HCT116 (cell line): ENCODE measurements at regions not wholly inside any gene's neighbourhood (a gene's known extent, or its start where the extent isn't known, plus 50 kb on each side); places are given as distances from the start of the nearest gene placed in this dataset.

Source experiments
- ATAC-seq: fragments of 200-7000 bp; cut with Tn5 transposase; 2 replicates; pipeline ENCODE4 v1.9.1; 2020; ENCODE audit warnings: mild to moderate bottlenecking, moderate library complexity
- BruUV-seq: library from RNA; stranded (reverse); fragments of 400-500 nt; replicated peaks from 2 replicates; lab custom pipeline; 2021; lab: Mats Ljungman, UMichigan
- CTCF ChIA-PET: fragments of 300-600 bp; sonication (Branson Sonifier 250); formaldehyde crosslinking; loops from one replicate; lab custom pipeline; 2021; ENCODE audit warnings: antibody characterized with exemption; lab: Charles Lee
- POLR2A ChIA-PET: fragments of 300-600, 350-600 bp; sonication (Branson Sonifier 250); formaldehyde crosslinking; loops from one replicate; lab custom pipeline; 2021; ENCODE audit warnings: antibody characterized with exemption; lab: Charles Lee
- RAD21 ChIA-PET, 2 experiments: fragments of 300-600 bp; sonication (Branson Sonifier 250); formaldehyde crosslinking; loops; one replicate each; lab custom pipeline; 2023; ENCODE audit warnings: low total read pairs in 2 of 2; ENCODE audit not compliant: uncharacterized antibody in 2 of 2, unreplicated experiment in 2 of 2, low non-redundant PET in 1 of 2; lab: Charles Lee
- DNase-seq: peaks from one replicate; pipeline ENCODE4 v3.0.0-alpha.2; 2010; ENCODE audit warnings: low read depth, low spot score
- H2AFZ ChIP-seq: fragments of 200-600 bp; shearing (Covaris generic), sonication (generic); 2 replicates; pipeline ENCODE4 v1.6.1; 2017; ENCODE audit warnings: low read depth, mixed run types, mixed read lengths, antibody characterized with exemption, low read length; ENCODE audit not compliant: poor library complexity, severe bottlenecking
- H3K27ac ChIP-seq: 2 replicates; pipeline ENCODE4 v1.5.1; 2012; ENCODE audit warnings: low read depth, low read length
- H3K27me3 ChIP-seq: fragments of 200-600 bp; sonication (generic); 2 replicates; pipeline ENCODE4 v1.6.1; 2016; ENCODE audit warnings: mixed run types, low read length, mixed read lengths; ENCODE audit not compliant: insufficient read depth
- H3K36me3 ChIP-seq, 2 experiments: fragments of 200-500 bp in 1 of 2; fragments of 200-600 bp in 1 of 2; sonication (Bioruptor generic) in 1 of 2; sonication (generic) in 1 of 2; 2 replicates each; pipeline versions ENCODE4 v1.5.1 to v1.6.1; 2014 to 2016; ENCODE audit warnings: low read length in 2 of 2, inconsistent platforms in 1 of 2, mixed read lengths in 1 of 2, mixed run types in 1 of 2; ENCODE audit not compliant: insufficient read depth in 2 of 2, control insufficient read depth in 1 of 2
- H3K4me1 ChIP-seq, 2 experiments: fragments of 200-600 bp in 1 of 2; sonication (generic) in 1 of 2; 2 replicates each; pipeline versions ENCODE4 v1.5.1 to v1.6.1; 2012 to 2017; ENCODE audit warnings: low read length in 2 of 2, inconsistent platforms in 1 of 2, mild to moderate bottlenecking in 1 of 2, mixed read lengths in 1 of 2, mixed run types in 1 of 2, moderate library complexity in 1 of 2; ENCODE audit not compliant: insufficient read depth in 2 of 2, control insufficient read depth in 1 of 2
- H3K4me2 ChIP-seq: fragments of 200-600 bp; sonication (generic); 2 replicates; pipeline ENCODE4 v1.6.1; 2017; ENCODE audit warnings: mixed run types, low read length, mixed read lengths
- H3K4me3 ChIP-seq, 2 experiments: fragments of 200-600 bp in 1 of 2; sonication (generic) in 1 of 2; replicated peaks in 1 of 2; 2 replicates each; pipeline ENCODE4 v1.5.1; 2011 to 2016; ENCODE audit warnings: low read length in 2 of 2, control low read depth in 1 of 2, low read depth in 1 of 2, mild to moderate bottlenecking in 1 of 2, mixed read lengths in 1 of 2, mixed run types in 1 of 2
- H3K79me2 ChIP-seq: fragments of 200-600 bp; sonication (generic); 2 replicates; pipeline ENCODE4 v1.6.1; 2017; ENCODE audit warnings: mild to moderate bottlenecking, mixed run types, low read length, moderate library complexity, mixed read lengths; ENCODE audit not compliant: insufficient read depth
- H3K9ac ChIP-seq: fragments of 200-600 bp; sonication (generic); 2 replicates; pipeline ENCODE4 v1.6.1; 2016; ENCODE audit warnings: low read length, mixed read lengths
- H3K9me2 ChIP-seq: fragments of 200-600 bp; sonication (generic), shearing (Covaris generic); 2 replicates; pipeline ENCODE4 v1.6.1; 2017; ENCODE audit warnings: mixed run types, mild to moderate bottlenecking, moderate library complexity; ENCODE audit not compliant: insufficient read depth
- H3K9me3 ChIP-seq, 2 experiments: fragments of 200-500 bp in 1 of 2; fragments of 200-600 bp in 1 of 2; sonication (Bioruptor generic) in 1 of 2; sonication (generic) in 1 of 2; 2 replicates each; pipeline ENCODE4 v1.6.1; 2014 to 2017; ENCODE audit warnings: low read length in 2 of 2, mixed read lengths in 2 of 2, inconsistent platforms in 1 of 2, low read depth in 1 of 2, mild to moderate bottlenecking in 1 of 2, mixed run types in 1 of 2, moderate library complexity in 1 of 2; ENCODE audit not compliant: control insufficient read depth in 1 of 2, insufficient read depth in 1 of 2
- H4K20me1 ChIP-seq: fragments of 200-600 bp; sonication (generic), shearing (Covaris generic); 2 replicates; pipeline ENCODE4 v1.6.1; 2017; ENCODE audit warnings: mixed run types, mild to moderate bottlenecking, moderate library complexity; ENCODE audit not compliant: insufficient read depth
- ATF3 ChIP-seq: IDR thresholded peaks from 2 replicates; pipeline ENCODE4 v1.6.1; 2012
- EGR1 ChIP-seq: IDR thresholded peaks from 2 replicates; pipeline ENCODE4 v1.6.1; 2012; ENCODE audit warnings: low read depth
- FOSL1 ChIP-seq: IDR thresholded peaks from 2 replicates; pipeline ENCODE4 v1.6.1; 2012; ENCODE audit warnings: low read depth
- JUND ChIP-seq: IDR thresholded peaks from 2 replicates; pipeline ENCODE4 v1.6.1; 2012
- POLR2AphosphoS5 ChIP-seq: IDR thresholded peaks from 2 replicates; pipeline ENCODE4 v1.6.1; 2011; ENCODE audit warnings: mild to moderate bottlenecking, low read depth, low read length, moderate library complexity
- TCF7L2 ChIP-seq: IDR thresholded peaks from 2 replicates; pipeline ENCODE4 v1.7.0; 2011; ENCODE audit warnings: borderline replicate concordance, inconsistent platforms; ENCODE audit not compliant: insufficient read depth, insufficient read length; ENCODE audit errors: extremely low read depth
- YY1 ChIP-seq: IDR thresholded peaks from 2 replicates; pipeline ENCODE4 v1.6.1; 2011; ENCODE audit warnings: low read length, low read depth, moderate library complexity, mild to moderate bottlenecking; ENCODE audit not compliant: insufficient replicate concordance; ENCODE audit errors: extremely low read depth
- ZNF274 ChIP-seq: fragments of 200-500 bp; sonication (Bioruptor generic); IDR thresholded peaks from 2 replicates; pipeline ENCODE4 v1.6.1; 2014; ENCODE audit warnings: mild to moderate bottlenecking, low read depth, low read length, inconsistent platforms
- intact Hi-C: fragments of 100-400 bp; cut with micrococcal nuclease; formaldehyde crosslinking; loops from 2 replicates; pipeline ENCODE4 v1.10.0; 2022
- TF ChIP-seq, protein P1 (sequence below), 3 experiments: fragments of 200-600 bp in 1 of 3; sonication (generic) in 1 of 3; IDR thresholded peaks in 2 of 3; conservative IDR thresholded peaks in 1 of 3; 2 replicates each; pipeline ENCODE4 v1.5.1; 2012 to 2017; ENCODE audit warnings: low read depth in 2 of 3, low read length in 2 of 3, antibody characterized with exemption in 1 of 3, borderline replicate concordance in 1 of 3, control low read depth in 1 of 3, mild to moderate bottlenecking in 1 of 3, mixed read lengths in 1 of 3, mixed run types in 1 of 3, moderate library complexity in 1 of 3; ENCODE audit not compliant: insufficient read depth in 1 of 3

- H3K4me1 ChIP-seq, result no peaks in the 10 kb centered on the region; a peak in 1 of 4 replicates
- ChIA-PET CTCF (no interaction called here), RAD21 (no interaction called here), POLR2A (no interaction called here)
- DNase-seq (no peak), ATAC-seq (no peak)
- H3K9me3 ChIP-seq, result no peaks in the 10 kb centered on the region
- H3K79me2 ChIP-seq, result no peaks in the 10 kb centered on the region
- H3K4me2 ChIP-seq, result no peak overlapping the region
- H3K9ac ChIP-seq, result no peak overlapping the region
- H3K27me3 ChIP-seq, result no peaks in the 10 kb centered on the region
- H4K20me1 ChIP-seq, result no peaks in the 10 kb centered on the region
- H3K36me3 ChIP-seq, result no peaks in the 10 kb centered on the region
- H3K9me2 ChIP-seq, result no peaks in the 10 kb centered on the region
- H2AFZ ChIP-seq, result no peak overlapping the region
- no peak overlapping the region for H3K4me3 ChIP-seq
- no TSS peak for BruUV-seq
- TF ChIP-seq ATF3 (no peak), EGR1 (no peak), FOSL1 (no peak)
- H3K27ac ChIP-seq, result no peak overlapping the region
- intact Hi-C loops, result no loop called here
These were observed 266.6 kb upstream of the TBL1XR1 start for GRCh38 chr3:177463863-177464262.

GRCh38 chr3:177464392-177465256 is 267.3 kb upstream of the TBL1XR1 start:
- Histone ChIP-seq H3K36me3 (no peaks in the 10 kb centered on the region), H3K4me1 (no peaks in the 10 kb centered on the region; a peak in 1 of 4 replicates), H2AFZ (no peak overlapping the region), H3K79me2 (no peaks in the 10 kb centered on the region), H3K4me2 (no peak overlapping the region), H4K20me1 (no peaks in the 10 kb centered on the region), H3K9me3 (no peaks in the 10 kb centered on the region), H3K9me2 (no peaks in the 10 kb centered on the region), H3K4me3 (no peak overlapping the region), H3K27me3 (no peaks in the 10 kb centered on the region), H3K9ac (no peak overlapping the region), H3K27ac (no peak overlapping the region)
- ChIA-PET POLR2A (no interaction called here), RAD21 (no interaction called here), CTCF (no interaction called here)
- ATAC-seq, result no peak
- intact Hi-C loops, result no loop called here
- BruUV-seq, result no TSS peak
- no peak for DNase-seq
- TF ChIP-seq, protein P1, sequence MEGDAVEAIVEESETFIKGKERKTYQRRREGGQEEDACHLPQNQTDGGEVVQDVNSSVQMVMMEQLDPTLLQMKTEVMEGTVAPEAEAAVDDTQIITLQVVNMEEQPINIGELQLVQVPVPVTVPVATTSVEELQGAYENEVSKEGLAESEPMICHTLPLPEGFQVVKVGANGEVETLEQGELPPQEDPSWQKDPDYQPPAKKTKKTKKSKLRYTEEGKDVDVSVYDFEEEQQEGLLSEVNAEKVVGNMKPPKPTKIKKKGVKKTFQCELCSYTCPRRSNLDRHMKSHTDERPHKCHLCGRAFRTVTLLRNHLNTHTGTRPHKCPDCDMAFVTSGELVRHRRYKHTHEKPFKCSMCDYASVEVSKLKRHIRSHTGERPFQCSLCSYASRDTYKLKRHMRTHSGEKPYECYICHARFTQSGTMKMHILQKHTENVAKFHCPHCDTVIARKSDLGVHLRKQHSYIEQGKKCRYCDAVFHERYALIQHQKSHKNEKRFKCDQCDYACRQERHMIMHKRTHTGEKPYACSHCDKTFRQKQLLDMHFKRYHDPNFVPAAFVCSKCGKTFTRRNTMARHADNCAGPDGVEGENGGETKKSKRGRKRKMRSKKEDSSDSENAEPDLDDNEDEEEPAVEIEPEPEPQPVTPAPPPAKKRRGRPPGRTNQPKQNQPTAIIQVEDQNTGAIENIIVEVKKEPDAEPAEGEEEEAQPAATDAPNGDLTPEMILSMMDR (IDR thresholded peaks at IDR 0.05 in 2 of 3, conservative IDR thresholded peaks at IDR 0.05 in 1 of 3; ENCODE audit: borderline replicate concordance in 1 of 3, insufficient read depth in 1 of 3, low read depth in 2 of 3, low read length in 2 of 3), result no peak
- TF ChIP-seq ATF3, result no peak
- TF ChIP-seq ZNF274, result no peak
- no peak for TF ChIP-seq POLR2AphosphoS5
- TF ChIP-seq TCF7L2, result no peak
- no peak for TF ChIP-seq JUND
- no peak for TF ChIP-seq YY1
